ENCODE measurements at regions not wholly inside any gene's neighbourhood (a gene's known extent, or its start where the extent isn't known, plus 50 kb on each side); places are given as distances from the start of the nearest gene placed in this dataset.

GRCh38 chr15:20657084-20657483 lies 115.5 kb upstream of the GOLGA6L6 start:
- TF ChIP-seq CTCF (IDR thresholded peaks at IDR 0.05) (no peak), POLR2A (IDR thresholded peaks at IDR 0.05) (no peak), POLR2AphosphoS5 (IDR thresholded peaks at IDR 0.05) (no peak)
